GM23338 (cell line): ENCODE measurements at regions not wholly inside any gene's neighbourhood (a gene's known extent, or its start where the extent isn't known, plus 50 kb on each side); places are given as distances from the start of the nearest gene placed in this dataset.

Source experiments
- ATAC-seq: fragments of 200-7000 bp; cut with Tn5 transposase; 3 replicates; pipeline ENCODE4 v1.9.1; 2020
- DNase-seq: peaks from one replicate; pipeline ENCODE4 v3.0.0-alpha.2; 2015; ENCODE audit warnings: low spot score
- H2AFZ ChIP-seq: fragments of 200-600 bp; sonication (generic); 2 replicates; pipeline ENCODE4 v1.8.0; 2016; ENCODE audit warnings: antibody characterized with exemption, mild to moderate bottlenecking, moderate library complexity
- H3F3A ChIP-seq: fragments of 200-600 bp; sonication (generic); replicated peaks from 2 replicates; pipeline ENCODE4 v1.8.0; 2017; ENCODE audit warnings: antibody characterized with exemption, mixed run types, low read depth
- H3K27ac ChIP-seq: fragments of 200-600 bp; sonication (generic); 2 replicates; pipeline ENCODE4 v1.6.1; 2016; ENCODE audit warnings: low read depth
- H3K27me3 ChIP-seq: fragments of 200-600 bp; sonication (generic); 2 replicates; pipeline ENCODE4 v1.8.0; 2016; ENCODE audit warnings: mild to moderate bottlenecking, mixed run types, moderate library complexity; ENCODE audit not compliant: insufficient read depth
- H3K36me3 ChIP-seq: fragments of 200-600 bp; sonication (generic); 2 replicates; pipeline ENCODE4 v1.8.0; 2016; ENCODE audit warnings: mild to moderate bottlenecking; ENCODE audit not compliant: insufficient read depth
- H3K4me1 ChIP-seq: fragments of 200-600 bp; sonication (generic); 2 replicates; pipeline ENCODE4 v1.8.0; 2016; ENCODE audit warnings: mild to moderate bottlenecking, moderate library complexity; ENCODE audit not compliant: insufficient read depth
- H3K4me2 ChIP-seq: fragments of 200-600 bp; sonication (generic); 2 replicates; pipeline ENCODE4 v1.7.1; 2017; ENCODE audit warnings: mixed run types
- H3K4me3 ChIP-seq: fragments of 200-600 bp; sonication (generic); 2 replicates; pipeline ENCODE4 v1.6.1; 2016; ENCODE audit warnings: mixed run types
- H3K79me2 ChIP-seq: fragments of 200-600 bp; sonication (generic); replicated peaks from 2 replicates; pipeline ENCODE4 v1.8.0; 2017; ENCODE audit warnings: mild to moderate bottlenecking; ENCODE audit not compliant: insufficient read depth
- H3K9me2 ChIP-seq: fragments of 200-600 bp; sonication (generic); 2 replicates; pipeline ENCODE4 v1.8.0; 2017; ENCODE audit not compliant: insufficient read depth
- H4K20me1 ChIP-seq: fragments of 200-600 bp; sonication (generic); replicated peaks from 2 replicates; pipeline ENCODE4 v1.8.0; 2017; ENCODE audit warnings: mild to moderate bottlenecking; ENCODE audit not compliant: insufficient read depth
- H3K27ac Mint-ChIP-seq: 2 replicates; pipeline ENCODE4 v1.8.0; 2020; ENCODE audit warnings: inconsistent platforms, mild to moderate bottlenecking, moderate library complexity, mixed read lengths
- H3K27me3 Mint-ChIP-seq: 3 replicates; pipeline ENCODE4 v1.8.0; 2022; ENCODE audit warnings: low read depth, mild to moderate bottlenecking, moderate library complexity, mixed read lengths, inconsistent platforms; ENCODE audit not compliant: insufficient read depth, poor library complexity
- H3K36me3 Mint-ChIP-seq: 3 replicates; pipeline ENCODE4 v1.8.0; 2021; ENCODE audit warnings: low read depth, mild to moderate bottlenecking, inconsistent platforms, moderate library complexity, mixed read lengths
- H3K4me1 Mint-ChIP-seq: 3 replicates; pipeline ENCODE4 v1.8.0; 2020; ENCODE audit warnings: mild to moderate bottlenecking, inconsistent platforms, mixed read lengths
- H3K4me3 Mint-ChIP-seq: 3 replicates; pipeline ENCODE4 v1.8.0; 2021; ENCODE audit warnings: moderate library complexity, mild to moderate bottlenecking, inconsistent platforms, mixed read lengths
- H3K9me3 Mint-ChIP-seq: 3 replicates; pipeline ENCODE4 v1.8.0; 2020; ENCODE audit warnings: moderate library complexity, mild to moderate bottlenecking, inconsistent platforms, mixed read lengths
- CREB1 ChIP-seq: fragments of 250-450 bp; sonication (Bioruptor Pico); IDR thresholded peaks from 2 replicates; pipeline ENCODE4 v1.5.0; 2020; ENCODE audit warnings: low read depth, mild to moderate bottlenecking, moderate library complexity
- EZH2 ChIP-seq: fragments of 200-600 bp; sonication (generic); IDR thresholded peaks from one replicate; pipeline ENCODE4 v1.8.0; 2017; ENCODE audit warnings: antibody characterized with exemption, mild to moderate bottlenecking, low read depth; ENCODE audit not compliant: unreplicated experiment
- EZH2phosphoT487 ChIP-seq: fragments of 200-600 bp; sonication (generic); IDR thresholded peaks from one replicate; pipeline ENCODE4 v1.8.1; 2018; ENCODE audit warnings: antibody characterized with exemption; ENCODE audit not compliant: unreplicated experiment
- JUNB ChIP-seq: IDR thresholded peaks from one replicate; pipeline ENCODE4 v1.6.1; 2016; ENCODE audit warnings: antibody characterized with exemption; ENCODE audit not compliant: unreplicated experiment
- NANOG ChIP-seq: IDR thresholded peaks from 2 replicates; pipeline ENCODE4 v1.6.1; 2016; ENCODE audit warnings: antibody characterized with exemption, borderline replicate concordance
- STAT1 ChIP-seq: IDR thresholded peaks from one replicate; pipeline ENCODE4 v1.6.1; 2016; ENCODE audit warnings: antibody characterized with exemption; ENCODE audit not compliant: unreplicated experiment
- ZNF114 ChIP-seq: fragments of 250-450 bp; sonication (Bioruptor Pico); IDR thresholded peaks from 2 replicates; pipeline ENCODE4 v1.5.0; 2020; ENCODE audit warnings: mild to moderate bottlenecking, moderate library complexity
- ZNF331 ChIP-seq: fragments of 250-450 bp; sonication (Bioruptor Pico); IDR thresholded peaks from 2 replicates; pipeline ENCODE4 v1.5.0; 2020; ENCODE audit warnings: low read depth, mild to moderate bottlenecking, moderate library complexity
- TF ChIP-seq, protein P1 (sequence below): IDR thresholded peaks from one replicate; pipeline ENCODE4 v1.6.1; 2018; ENCODE audit warnings: antibody characterized with exemption; ENCODE audit not compliant: unreplicated experiment
- TF ChIP-seq, protein P2 (sequence below), 2 experiments: fragments of 200-600 bp in 1 of 2; sonication (generic) in 1 of 2; conservative IDR thresholded peaks; 2 replicates each; pipeline versions ENCODE4 v1.5.1 to v1.6.1; 2016 to 2017; ENCODE audit warnings: antibody characterized with exemption in 2 of 2, low read depth in 2 of 2, mild to moderate bottlenecking in 2 of 2, moderate library complexity in 1 of 2
- TF ChIP-seq, protein P3 (sequence below): fragments of 250-450 bp; sonication (Bioruptor Pico); IDR thresholded peaks from 2 replicates; pipeline ENCODE4 v1.5.0; 2020; ENCODE audit warnings: mild to moderate bottlenecking, moderate library complexity
- TF ChIP-seq, protein P4 (sequence below): IDR thresholded peaks from 2 replicates; pipeline ENCODE4 v1.6.1; 2016; ENCODE audit warnings: antibody characterized with exemption

DNA sequence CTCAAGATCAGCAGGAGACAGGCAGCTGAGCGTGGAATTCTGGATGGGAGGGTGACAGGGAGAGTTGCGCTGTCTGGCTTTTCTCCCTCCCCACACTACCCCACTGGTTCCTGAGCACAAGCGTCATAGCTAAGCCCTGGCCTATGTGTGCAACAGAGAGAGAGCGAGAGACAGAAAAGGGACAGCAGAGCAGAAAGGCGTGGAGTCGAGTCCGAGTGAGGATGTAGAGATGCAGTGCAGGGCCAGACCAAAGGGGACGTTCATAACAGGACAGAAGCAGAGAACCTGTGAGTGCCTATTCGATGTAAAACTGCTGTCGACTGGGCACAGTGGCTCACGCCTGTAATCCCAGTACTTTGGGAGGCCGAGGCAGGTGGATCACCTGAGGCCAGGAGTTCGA lies 94.0 kb upstream of the TMEM45B start (continued):
- TF ChIP-seq, protein P1, sequence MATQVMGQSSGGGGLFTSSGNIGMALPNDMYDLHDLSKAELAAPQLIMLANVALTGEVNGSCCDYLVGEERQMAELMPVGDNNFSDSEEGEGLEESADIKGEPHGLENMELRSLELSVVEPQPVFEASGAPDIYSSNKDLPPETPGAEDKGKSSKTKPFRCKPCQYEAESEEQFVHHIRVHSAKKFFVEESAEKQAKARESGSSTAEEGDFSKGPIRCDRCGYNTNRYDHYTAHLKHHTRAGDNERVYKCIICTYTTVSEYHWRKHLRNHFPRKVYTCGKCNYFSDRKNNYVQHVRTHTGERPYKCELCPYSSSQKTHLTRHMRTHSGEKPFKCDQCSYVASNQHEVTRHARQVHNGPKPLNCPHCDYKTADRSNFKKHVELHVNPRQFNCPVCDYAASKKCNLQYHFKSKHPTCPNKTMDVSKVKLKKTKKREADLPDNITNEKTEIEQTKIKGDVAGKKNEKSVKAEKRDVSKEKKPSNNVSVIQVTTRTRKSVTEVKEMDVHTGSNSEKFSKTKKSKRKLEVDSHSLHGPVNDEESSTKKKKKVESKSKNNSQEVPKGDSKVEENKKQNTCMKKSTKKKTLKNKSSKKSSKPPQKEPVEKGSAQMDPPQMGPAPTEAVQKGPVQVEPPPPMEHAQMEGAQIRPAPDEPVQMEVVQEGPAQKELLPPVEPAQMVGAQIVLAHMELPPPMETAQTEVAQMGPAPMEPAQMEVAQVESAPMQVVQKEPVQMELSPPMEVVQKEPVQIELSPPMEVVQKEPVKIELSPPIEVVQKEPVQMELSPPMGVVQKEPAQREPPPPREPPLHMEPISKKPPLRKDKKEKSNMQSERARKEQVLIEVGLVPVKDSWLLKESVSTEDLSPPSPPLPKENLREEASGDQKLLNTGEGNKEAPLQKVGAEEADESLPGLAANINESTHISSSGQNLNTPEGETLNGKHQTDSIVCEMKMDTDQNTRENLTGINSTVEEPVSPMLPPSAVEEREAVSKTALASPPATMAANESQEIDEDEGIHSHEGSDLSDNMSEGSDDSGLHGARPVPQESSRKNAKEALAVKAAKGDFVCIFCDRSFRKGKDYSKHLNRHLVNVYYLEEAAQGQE: no peak
- TF ChIP-seq JUNB (no peak), ZNF331 (no peak)
- TF ChIP-seq, protein P2, sequence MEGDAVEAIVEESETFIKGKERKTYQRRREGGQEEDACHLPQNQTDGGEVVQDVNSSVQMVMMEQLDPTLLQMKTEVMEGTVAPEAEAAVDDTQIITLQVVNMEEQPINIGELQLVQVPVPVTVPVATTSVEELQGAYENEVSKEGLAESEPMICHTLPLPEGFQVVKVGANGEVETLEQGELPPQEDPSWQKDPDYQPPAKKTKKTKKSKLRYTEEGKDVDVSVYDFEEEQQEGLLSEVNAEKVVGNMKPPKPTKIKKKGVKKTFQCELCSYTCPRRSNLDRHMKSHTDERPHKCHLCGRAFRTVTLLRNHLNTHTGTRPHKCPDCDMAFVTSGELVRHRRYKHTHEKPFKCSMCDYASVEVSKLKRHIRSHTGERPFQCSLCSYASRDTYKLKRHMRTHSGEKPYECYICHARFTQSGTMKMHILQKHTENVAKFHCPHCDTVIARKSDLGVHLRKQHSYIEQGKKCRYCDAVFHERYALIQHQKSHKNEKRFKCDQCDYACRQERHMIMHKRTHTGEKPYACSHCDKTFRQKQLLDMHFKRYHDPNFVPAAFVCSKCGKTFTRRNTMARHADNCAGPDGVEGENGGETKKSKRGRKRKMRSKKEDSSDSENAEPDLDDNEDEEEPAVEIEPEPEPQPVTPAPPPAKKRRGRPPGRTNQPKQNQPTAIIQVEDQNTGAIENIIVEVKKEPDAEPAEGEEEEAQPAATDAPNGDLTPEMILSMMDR (conservative IDR thresholded peaks at IDR 0.05; ENCODE audit: low read depth in 2 of 2): no peak

DNA sequence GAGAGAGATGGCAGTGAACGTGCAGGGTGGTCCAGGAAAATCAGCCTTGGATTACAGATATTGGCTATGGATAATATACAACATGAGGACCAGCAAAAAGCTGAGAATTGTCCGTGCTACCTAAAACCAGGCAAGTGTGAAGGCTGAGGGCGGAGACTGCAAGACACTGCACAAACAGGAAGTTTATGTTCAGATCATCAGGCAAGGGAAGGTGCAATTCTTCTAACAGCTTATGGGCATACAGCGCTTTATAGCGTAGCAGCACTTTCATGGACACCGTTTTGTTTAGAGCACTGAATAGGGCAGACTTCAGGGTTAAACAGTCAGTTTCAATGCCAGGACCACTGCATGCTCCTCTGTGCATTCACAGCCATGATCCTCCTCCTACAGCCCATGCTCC lies 93.1 kb upstream of the TMEM45B start:
- Mint-ChIP-seq H3K27me3 (peaks cover 2% of the 10 kb centered on the region), H3K27ac (no peak overlapping the region), H3K36me3 (no peaks in the 10 kb centered on the region), H3K4me1 (peaks cover 4% of the 10 kb centered on the region; the same call in 2 of the 3 replicates), H3K9me3 (no peaks in the 10 kb centered on the region), H3K4me3 (no peak overlapping the region)
- H3K4me2 ChIP-seq: no peak overlapping the region
- H4K20me1 ChIP-seq: no peaks in the 10 kb centered on the region
- DNase-seq: no peak
- no peaks in the 10 kb centered on the region for H3F3A ChIP-seq
- H3K4me1 ChIP-seq: no peaks in the 10 kb centered on the region
- H2AFZ ChIP-seq: no peak overlapping the region
- no peaks in the 10 kb centered on the region for H3K79me2 ChIP-seq
- no peak overlapping the region for H3K27ac ChIP-seq
- no peaks in the 10 kb centered on the region for H3K36me3 ChIP-seq
- ATAC-seq: no peak
- no peaks in the 10 kb centered on the region for H3K9me2 ChIP-seq
- no peaks in the 10 kb centered on the region for H3K27me3 ChIP-seq
- no peak overlapping the region for H3K4me3 ChIP-seq
- TF ChIP-seq EZH2: no peak
- no peak for TF ChIP-seq ZNF114
- TF ChIP-seq STAT1: no peak
- TF ChIP-seq NANOG: no peak
- no peak for TF ChIP-seq CREB1 (CRISPR knock-in tag)
- TF ChIP-seq ZNF331: no peak
- no peak for TF ChIP-seq EZH2phosphoT487
- TF ChIP-seq, protein P3, sequence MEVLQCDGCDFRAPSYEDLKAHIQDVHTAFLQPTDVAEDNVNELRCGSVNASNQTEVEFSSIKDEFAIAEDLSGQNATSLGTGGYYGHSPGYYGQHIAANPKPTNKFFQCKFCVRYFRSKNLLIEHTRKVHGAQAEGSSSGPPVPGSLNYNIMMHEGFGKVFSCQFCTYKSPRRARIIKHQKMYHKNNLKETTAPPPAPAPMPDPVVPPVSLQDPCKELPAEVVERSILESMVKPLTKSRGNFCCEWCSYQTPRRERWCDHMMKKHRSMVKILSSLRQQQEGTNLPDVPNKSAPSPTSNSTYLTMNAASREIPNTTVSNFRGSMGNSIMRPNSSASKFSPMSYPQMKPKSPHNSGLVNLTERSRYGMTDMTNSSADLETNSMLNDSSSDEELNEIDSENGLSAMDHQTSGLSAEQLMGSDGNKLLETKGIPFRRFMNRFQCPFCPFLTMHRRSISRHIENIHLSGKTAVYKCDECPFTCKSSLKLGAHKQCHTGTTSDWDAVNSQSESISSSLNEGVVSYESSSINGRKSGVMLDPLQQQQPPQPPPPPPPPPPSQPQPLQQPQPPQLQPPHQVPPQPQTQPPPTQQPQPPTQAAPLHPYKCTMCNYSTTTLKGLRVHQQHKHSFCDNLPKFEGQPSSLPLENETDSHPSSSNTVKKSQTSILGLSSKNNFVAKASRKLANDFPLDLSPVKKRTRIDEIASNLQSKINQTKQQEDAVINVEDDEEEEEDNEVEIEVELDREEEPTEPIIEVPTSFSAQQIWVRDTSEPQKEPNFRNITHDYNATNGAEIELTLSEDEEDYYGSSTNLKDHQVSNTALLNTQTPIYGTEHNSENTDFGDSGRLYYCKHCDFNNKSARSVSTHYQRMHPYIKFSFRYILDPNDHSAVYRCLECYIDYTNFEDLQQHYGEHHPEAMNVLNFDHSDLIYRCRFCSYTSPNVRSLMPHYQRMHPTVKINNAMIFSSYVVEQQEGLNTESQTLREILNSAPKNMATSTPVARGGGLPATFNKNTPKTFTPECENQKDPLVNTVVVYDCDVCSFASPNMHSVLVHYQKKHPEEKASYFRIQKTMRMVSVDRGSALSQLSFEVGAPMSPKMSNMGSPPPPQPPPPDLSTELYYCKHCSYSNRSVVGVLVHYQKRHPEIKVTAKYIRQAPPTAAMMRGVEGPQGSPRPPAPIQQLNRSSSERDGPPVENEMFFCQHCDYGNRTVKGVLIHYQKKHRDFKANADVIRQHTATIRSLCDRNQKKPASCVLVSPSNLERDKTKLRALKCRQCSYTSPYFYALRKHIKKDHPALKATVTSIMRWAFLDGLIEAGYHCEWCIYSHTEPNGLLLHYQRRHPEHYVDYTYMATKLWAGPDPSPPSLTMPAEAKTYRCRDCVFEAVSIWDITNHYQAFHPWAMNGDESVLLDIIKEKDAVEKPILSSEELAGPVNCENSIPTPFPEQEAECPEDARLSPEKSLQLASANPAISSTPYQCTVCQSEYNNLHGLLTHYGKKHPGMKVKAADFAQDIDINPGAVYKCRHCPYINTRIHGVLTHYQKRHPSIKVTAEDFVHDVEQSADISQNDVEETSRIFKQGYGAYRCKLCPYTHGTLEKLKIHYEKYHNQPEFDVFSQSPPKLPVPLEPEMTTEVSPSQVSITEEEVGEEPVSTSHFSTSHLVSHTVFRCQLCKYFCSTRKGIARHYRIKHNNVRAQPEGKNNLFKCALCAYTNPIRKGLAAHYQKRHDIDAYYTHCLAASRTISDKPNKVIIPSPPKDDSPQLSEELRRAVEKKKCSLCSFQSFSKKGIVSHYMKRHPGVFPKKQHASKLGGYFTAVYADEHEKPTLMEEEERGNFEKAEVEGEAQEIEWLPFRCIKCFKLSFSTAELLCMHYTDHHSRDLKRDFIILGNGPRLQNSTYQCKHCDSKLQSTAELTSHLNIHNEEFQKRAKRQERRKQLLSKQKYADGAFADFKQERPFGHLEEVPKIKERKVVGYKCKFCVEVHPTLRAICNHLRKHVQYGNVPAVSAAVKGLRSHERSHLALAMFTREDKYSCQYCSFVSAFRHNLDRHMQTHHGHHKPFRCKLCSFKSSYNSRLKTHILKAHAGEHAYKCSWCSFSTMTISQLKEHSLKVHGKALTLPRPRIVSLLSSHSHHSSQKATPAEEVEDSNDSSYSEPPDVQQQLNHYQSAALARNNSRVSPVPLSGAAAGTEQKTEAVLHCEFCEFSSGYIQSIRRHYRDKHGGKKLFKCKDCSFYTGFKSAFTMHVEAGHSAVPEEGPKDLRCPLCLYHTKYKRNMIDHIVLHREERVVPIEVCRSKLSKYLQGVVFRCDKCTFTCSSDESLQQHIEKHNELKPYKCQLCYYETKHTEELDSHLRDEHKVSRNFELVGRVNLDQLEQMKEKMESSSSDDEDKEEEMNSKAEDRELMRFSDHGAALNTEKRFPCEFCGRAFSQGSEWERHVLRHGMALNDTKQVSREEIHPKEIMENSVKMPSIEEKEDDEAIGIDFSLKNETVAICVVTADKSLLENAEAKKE: no peak
- TF ChIP-seq, protein P4, sequence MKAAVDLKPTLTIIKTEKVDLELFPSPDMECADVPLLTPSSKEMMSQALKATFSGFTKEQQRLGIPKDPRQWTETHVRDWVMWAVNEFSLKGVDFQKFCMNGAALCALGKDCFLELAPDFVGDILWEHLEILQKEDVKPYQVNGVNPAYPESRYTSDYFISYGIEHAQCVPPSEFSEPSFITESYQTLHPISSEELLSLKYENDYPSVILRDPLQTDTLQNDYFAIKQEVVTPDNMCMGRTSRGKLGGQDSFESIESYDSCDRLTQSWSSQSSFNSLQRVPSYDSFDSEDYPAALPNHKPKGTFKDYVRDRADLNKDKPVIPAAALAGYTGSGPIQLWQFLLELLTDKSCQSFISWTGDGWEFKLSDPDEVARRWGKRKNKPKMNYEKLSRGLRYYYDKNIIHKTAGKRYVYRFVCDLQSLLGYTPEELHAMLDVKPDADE: no peak
- no peak for TF ChIP-seq JUNB
